Psoas muscle (tissue), 7 donors: ENCODE measurements at regions not wholly inside any gene's neighbourhood (a gene's known extent, or its start where the extent isn't known, plus 50 kb on each side); places are given as distances from the start of the nearest gene placed in this dataset.

ENCODE experiments used
- ATAC-seq, 4 donors: fragments of 200-7000 bp; cut with Tn5 transposase; one replicate each; pipeline ENCODE4 v1.9.1; 2020; ENCODE audit warnings: moderate library complexity in 3 of 4, mild to moderate bottlenecking in 2 of 4
- DNase-seq, 2 donors: peaks; one replicate each; pipeline ENCODE4 v3.0.0-alpha.2; 2020
- H3K27ac ChIP-seq: fragments of 200-600 bp; one replicate; pipeline ENCODE4 v1.8.0; 2022
- H3K27me3 ChIP-seq, 3 donors: fragments of 200-600 bp in 1 of 3; one replicate each; pipeline versions ENCODE4 v1.6.1 to v1.8.0; 2013 to 2022; ENCODE audit warnings: low read length in 2 of 3, mild to moderate bottlenecking in 2 of 3, moderate library complexity in 1 of 3; ENCODE audit not compliant: insufficient read depth in 3 of 3
- H3K36me3 ChIP-seq, 2 donors: fragments of 200-600 bp in 1 of 2; one replicate each; pipeline versions ENCODE4 v1.6.1 to v1.8.0; 2013 to 2022; ENCODE audit warnings: low read depth in 1 of 2, mild to moderate bottlenecking in 1 of 2, moderate library complexity in 1 of 2; ENCODE audit not compliant: insufficient read depth in 1 of 2
- H3K4me1 ChIP-seq: fragments of 200-600 bp; one replicate; pipeline ENCODE4 v1.8.0; 2022
- H3K4me3 ChIP-seq: fragments of 200-600 bp; one replicate; pipeline ENCODE4 v1.8.0; 2022; ENCODE audit warnings: mild to moderate bottlenecking
- H3K9me3 ChIP-seq: fragments of 200-600 bp; one replicate; pipeline ENCODE4 v1.8.0; 2022
- CTCF ChIP-seq: fragments of 200-600 bp; IDR thresholded peaks from one replicate; pipeline ENCODE4 v1.8.0; 2022; ENCODE audit warnings: antibody characterized with exemption
- WGBS, 3 donors: extraction: QIAGEN DNeasy Blood & Tissue Kit; methylation state at CpG; one replicate each; pipeline versions ENCODE4 v1.1.6 to v1.1.7; 2013; 5-methylcytosine and 5-hydroxymethylcytosine counted together
- intact Hi-C, 2 donors: fragments of 100-400 bp; cut with DNase I; formaldehyde crosslinking; loops; one replicate each; pipeline versions ENCODE4 v1.11.0 to v1.14.2; 2022
- donor health status: healthy with polysubstance abuse.
- donor health status: DM: no; HTN: no; CAD: no; lungs with moderate emphysema.
- donor health status: Bipolar disorder and iron deficiency.
- donor health status: healthy.
- donor health status: DM: yes; HTN: yes; CAD: no.
- donor health status: DM: no; HTN: no; CAD: no.
- donor health status: DM: yes; HTN: yes; CAD: no.

GRCh38 chr4:59565836-59566235, 1634.3 kb upstream of the ADGRL3 start:
- no peak for ATAC-seq
- DNase-seq, result no peak
- H3K27ac ChIP-seq, result no peak overlapping the region
- no peaks in the 10 kb centered on the region for H3K27me3 ChIP-seq
- 51 to 64% (median 63%) methylated on average over 1 of the region's 1 CpG for WGBS, 3 donors
- H3K4me1 ChIP-seq, result no peaks in the 10 kb centered on the region
- H3K9me3 ChIP-seq, result no peaks in the 10 kb centered on the region
- no peaks in the 10 kb centered on the region for H3K36me3 ChIP-seq
- TF ChIP-seq CTCF, result no peak
- no peak overlapping the region for H3K4me3 ChIP-seq
- intact Hi-C loops, result no loop called here

GRCh38 chr4:59570860-59571476, 1629.2 kb upstream of the ADGRL3 start:
- no peak for TF ChIP-seq CTCF
- H3K4me3 ChIP-seq, result no peak overlapping the region
- ATAC-seq (no peak), DNase-seq (no peak)
- no peak overlapping the region for H3K27ac ChIP-seq
- H3K36me3 ChIP-seq, result no peaks in the 10 kb centered on the region
- H3K9me3 ChIP-seq, result no peaks in the 10 kb centered on the region
- WGBS, 3 donors, result 41 to 58% (median 55%) methylated on average over 2 of the region's 2 CpGs
- no peaks in the 10 kb centered on the region for H3K4me1 ChIP-seq
- intact Hi-C loops, result no loop called here
- H3K27me3 ChIP-seq, result no peaks in the 10 kb centered on the region

GRCh38 chr4:59571805-59572430, 1628.2 kb upstream of the ADGRL3 start:
- no peaks in the 10 kb centered on the region for H3K36me3 ChIP-seq
- no peak for TF ChIP-seq CTCF

GRCh38 chr4:59583845-59584568, 1616.1 kb upstream of the ADGRL3 start:
- no peaks in the 10 kb centered on the region for H3K36me3 ChIP-seq
- H3K9me3 ChIP-seq, result no peaks in the 10 kb centered on the region
- H3K27ac ChIP-seq, result no peak overlapping the region
- H3K27me3 ChIP-seq, result peaks cover 0 to 1% (median 0%) of the 10 kb centered on the region in 3 donors
- H3K4me1 ChIP-seq, result no peaks in the 10 kb centered on the region
- intact Hi-C loops, result no loop called here
- ATAC-seq, result no peak
- no peak for TF ChIP-seq CTCF
- no peak overlapping the region for H3K4me3 ChIP-seq
- no peak for DNase-seq
- 84 to 90% (median 85%) methylated on average over 10 of the region's 10 CpGs for WGBS, 3 donors

More at GRCh38 chr4:59571805-59572430, 1628.2 kb upstream of the ADGRL3 start:
- intact Hi-C loops, result no loop called here
- 37 to 50% (median 41%) methylated on average over 9 of the region's 9 CpGs for WGBS, 3 donors
- no peak overlapping the region for H3K4me3 ChIP-seq
- no peaks in the 10 kb centered on the region for H3K4me1 ChIP-seq
- H3K27ac ChIP-seq, result no peak overlapping the region
- ATAC-seq, result no peak
- no peaks in the 10 kb centered on the region for H3K27me3 ChIP-seq
- DNase-seq, result no peak
- H3K9me3 ChIP-seq, result no peaks in the 10 kb centered on the region
